SIG-M5 treated with dmso at 0.1 percent for 504 hours (cell line): ENCODE measurements at regions not wholly inside any gene's neighbourhood (a gene's known extent, or its start where the extent isn't known, plus 50 kb on each side); places are given as distances from the start of the nearest gene placed in this dataset.
"Not testable (repeated sequence)": the region's sequence is repeated elsewhere in the genome, so short reads cannot be mapped to it uniquely, and the experiment has no call there.

Experiments
- DNase-seq: peaks from one replicate; lab custom pipeline; 2025; ENCODE audit not compliant: unreplicated experiment; lab: John Stamatoyannopoulos, UW

GRCh38 chr3:182487143-182487542 lies 306.2 kb upstream of the ATP11B start:
- no peak for DNase-seq

- no peak for DNase-seq
Observed at GRCh38 chr3:182487611-182488010, 305.7 kb upstream of the ATP11B start.

GRCh38 chr3:182490596-182491491 lies 302.5 kb upstream of the ATP11B start:
- peak; percentile 11 for DNase-seq

DNA sequence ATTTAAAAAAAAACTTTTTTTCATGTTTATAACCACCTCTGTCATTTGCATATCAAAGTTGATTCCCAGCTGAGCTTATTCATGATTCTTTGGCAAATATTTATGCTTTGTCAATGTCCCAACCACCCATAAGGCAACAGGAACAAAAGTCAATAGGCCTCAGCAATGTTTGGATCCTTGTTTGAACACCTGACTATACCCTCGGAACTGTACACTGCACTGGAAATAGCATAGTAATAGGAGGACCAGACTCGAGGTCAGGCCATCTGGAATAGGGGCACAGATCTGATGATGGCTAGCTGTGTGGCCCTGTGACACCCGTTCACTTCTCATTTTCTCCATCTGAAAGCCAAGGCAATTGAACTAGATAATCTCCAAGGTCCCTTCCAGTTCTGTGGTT lies 301.7 kb upstream of the ATP11B start:
- no peak for DNase-seq

DNA sequence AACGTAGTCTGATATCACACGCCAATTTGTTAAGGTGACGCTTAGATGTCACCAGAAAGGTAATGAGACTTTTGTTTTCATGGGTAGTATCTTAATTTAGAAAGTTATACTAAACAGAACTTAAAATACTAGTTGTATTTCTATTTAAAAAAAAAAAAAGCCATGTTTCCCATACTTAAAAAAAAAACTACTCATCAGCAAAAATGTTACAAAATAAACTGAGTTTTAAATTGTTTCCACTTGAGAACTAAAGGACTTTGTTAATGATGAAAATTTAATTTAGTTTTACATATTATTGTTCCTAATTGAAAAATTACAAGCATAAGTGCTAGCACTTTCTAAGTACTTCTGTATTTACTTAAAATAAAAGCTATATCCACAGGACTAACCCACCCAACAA lies 300.8 kb upstream of the ATP11B start:
- no peak for DNase-seq

DNA sequence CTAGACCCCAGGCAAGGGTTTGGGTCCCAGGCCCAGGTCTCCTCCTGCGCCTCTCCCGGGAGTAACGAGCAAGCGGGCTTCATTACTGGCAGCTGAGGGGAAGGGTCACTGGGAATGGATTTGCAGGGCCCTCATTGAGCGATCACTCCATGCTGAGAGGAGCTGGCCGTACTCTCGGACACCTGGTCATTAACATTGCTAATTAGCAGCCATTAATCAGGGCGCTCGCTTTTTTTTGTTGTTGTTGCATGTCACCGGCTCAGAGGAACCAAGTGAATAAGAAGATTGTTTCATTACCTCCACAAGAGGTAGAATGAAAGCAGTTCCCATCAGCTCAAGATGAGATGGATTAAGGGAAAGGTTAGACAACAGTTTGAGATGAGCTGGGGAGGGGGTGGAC lies 293.0 kb upstream of the ATP11B start:
- DNase-seq, result no peak

DNA sequence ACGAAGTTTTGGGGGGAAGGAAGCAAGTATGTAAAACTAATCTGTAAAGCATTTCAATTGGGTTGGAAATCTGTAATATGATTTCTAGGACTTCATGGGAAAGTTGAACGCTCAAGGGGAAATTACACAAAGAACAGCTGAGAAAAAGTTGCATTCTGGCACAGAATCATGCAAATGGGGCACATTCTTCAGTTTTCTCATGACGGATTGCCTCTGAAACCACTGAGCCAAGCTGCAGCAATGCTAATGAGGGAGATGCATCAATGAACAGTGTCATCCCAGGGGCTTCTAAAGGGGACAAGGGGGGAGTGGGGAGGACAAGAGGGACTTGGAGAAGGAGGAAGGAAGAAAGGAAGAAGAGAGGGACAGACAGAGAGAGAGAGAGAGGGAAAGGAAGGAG lies 291.4 kb upstream of the ATP11B start:
- no peak for DNase-seq

DNA sequence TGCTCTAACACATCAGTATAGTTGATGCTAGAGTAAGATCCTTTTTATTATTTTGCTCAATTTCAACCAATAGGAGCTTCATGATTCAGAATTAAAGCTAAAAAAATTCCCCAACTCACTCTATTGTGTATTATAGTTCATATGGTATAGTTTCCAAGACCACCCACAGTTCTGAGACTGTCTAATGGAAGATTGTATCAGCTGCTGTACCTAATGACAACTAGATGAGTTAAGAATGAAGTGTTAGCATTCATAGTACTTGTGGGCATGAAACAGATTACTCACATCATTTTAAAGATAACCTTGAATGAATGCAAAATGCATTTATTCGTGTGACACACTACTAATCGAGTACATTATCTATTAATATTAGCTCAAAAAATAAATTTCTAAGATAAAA lies 289.9 kb upstream of the ATP11B start:
- no peak for DNase-seq

GRCh38 chr3:182508919-182509711 lies 284.2 kb upstream of the ATP11B start:
- no peak for DNase-seq

DNA sequence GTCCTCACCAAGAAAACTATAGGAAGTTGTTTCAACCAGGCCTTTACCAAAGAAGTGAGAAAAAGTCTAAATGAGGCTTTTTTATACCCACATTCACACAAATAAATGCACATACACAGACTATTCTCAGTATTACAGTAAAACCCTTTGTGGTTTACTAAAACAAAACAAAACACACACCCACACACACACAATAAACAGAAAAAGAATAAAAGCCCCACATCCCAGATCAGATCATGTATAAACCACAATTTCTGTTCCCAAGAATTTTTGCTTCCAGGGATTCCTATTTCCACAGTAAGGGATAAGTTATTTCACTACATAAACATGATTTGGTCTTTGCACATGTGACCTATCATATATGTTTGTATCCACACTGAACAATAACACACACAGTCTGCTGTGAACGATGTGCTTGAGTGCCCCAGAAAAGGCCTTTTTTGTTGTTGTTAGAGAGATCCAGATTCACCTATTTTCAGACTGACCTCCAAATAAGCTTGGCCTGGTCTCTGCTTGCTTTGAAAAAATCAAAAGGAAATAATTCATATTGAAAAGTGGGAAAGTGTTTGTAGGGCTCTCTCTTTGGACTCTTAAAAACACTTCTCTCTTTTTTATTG lies 283.4 kb upstream of the ATP11B start:
- no peak for DNase-seq

GRCh38 chr3:182514236-182514964 lies 278.9 kb upstream of the ATP11B start:
- DNase-seq, result no peak

DNA sequence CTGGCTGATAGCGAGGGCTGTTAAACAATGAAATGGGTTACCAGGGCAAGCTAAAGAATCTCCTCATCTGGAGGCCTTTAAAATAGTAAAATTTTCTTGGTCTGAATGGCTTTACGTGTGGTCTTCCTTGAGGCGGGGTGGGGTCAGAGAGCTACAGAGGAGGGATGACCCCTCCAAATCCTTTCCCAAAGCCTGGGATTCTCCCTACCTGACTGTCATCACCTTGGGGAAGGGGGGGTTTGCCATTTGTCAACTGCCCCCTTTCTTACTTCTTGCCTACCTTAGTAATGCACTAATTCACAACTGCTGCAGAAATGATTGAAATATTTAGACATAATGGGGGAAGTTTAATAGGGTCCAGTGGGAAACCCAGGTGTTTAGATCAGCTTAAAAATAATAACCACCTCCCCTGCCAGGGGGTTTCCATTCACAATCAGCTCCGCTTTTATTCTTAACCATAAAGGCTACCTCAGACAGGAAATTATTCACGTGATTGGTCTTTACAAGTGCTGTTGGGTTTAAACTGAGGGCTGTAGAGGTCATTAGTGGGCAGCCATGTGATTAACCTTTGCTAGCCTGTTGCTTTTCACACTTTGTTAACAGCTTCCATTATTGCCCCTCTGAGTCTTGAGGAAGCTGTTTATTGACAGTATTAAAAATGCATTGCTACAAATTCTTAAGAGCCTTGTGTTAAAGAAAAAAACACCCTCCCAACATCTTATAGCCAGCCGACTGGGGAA lies 276.5 kb upstream of the ATP11B start:
- DNase-seq, result no peak

DNA sequence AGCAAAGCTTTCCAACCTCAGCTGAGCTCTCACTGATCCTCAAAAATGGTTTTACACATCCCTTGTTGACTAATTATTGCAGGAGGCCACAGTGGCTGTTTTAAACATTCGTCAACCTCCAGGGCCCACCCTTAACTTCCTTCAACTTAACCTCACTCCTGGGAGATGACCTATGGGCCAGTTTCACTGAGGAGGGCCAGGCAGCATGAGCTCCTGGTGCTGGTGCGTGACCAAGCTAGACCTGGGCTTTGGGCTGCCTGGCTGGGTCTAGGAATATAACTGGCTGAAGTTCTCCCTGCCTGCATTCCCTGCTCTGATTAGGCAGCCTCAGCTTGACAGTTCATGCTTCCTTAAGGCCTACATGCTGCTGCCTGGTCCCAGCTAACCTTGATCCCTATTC lies 273.7 kb upstream of the ATP11B start:
- DNase-seq, result no peak

GRCh38 chr3:182521339-182521738 lies 272.0 kb upstream of the ATP11B start:
- DNase-seq, result no peak

DNA sequence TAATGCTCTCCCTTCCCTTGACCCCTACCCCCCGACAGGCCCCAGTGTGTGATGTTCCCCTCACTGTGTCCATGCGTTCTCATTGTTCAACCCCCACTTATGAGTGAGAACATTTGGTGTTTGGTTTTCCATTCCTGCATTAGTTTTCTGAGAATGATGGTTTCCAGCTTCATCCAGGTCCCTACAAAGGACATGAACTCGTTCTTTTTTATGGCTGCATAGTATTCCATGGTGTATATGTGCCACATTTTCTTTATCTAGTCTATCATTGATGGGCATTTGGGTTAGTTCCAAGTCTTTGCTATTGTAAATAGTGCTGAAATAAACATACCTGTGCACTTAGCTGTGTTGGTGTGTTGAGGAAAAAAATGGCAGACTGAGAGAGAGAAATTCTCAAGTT lies 269.9 kb upstream of the ATP11B start:
- DNase-seq, result not testable (repeated sequence)

DNA sequence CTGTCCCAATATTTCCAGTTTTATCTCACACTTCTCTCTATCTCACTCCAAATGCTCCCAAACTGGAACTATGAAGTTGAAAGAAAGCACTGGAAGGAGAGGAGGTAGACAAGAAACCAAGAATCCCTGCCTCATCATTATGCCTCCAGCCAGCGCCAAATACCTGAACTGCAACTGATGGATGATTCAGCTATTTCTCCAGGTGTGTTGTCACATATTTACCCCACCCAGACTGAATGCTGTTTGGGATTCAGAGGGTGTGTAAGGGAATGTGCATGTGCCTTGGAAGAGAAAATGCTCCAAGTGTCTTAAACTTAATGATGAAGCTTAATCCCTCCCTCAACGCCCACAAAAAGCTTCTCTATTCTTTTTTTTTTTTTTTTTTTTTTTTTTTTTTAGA lies 269.5 kb upstream of the ATP11B start:
- no peak for DNase-seq

DNA sequence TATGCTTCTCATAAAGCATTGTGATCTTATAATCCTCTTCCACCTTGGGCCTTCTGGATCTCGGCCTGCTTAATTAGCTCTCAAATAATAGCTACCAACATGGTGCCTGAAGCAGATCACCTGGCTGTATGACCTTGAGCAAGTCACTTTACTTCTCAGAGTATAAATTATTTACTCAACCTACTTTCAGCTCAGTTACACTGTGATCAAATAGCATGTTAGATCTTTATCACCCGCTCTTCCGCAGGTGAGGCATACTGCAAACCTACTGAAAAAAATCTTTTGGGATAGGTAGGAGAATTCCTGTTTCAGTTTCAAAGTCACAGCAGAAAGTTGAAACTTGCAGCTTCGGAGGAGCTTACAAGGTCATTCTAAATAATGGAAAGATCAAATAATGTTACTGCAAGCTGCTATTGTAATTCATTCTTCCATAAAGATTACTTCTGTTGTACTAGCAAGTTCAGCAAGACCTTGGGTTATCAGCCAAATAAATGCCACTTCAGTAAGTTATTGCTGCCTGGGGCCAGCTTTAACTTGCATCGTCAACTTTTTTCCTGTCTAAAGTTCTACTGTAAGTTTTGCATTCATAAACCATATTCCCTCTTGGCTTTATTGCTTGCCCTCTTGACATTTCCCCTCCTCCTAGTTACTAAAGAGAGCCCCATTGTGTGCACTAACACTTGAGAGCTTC lies 268.4 kb upstream of the ATP11B start:
- DNase-seq, result peak; percentile 20

- no peak for DNase-seq
Observed at GRCh38 chr3:182525766-182526374, 267.4 kb upstream of the ATP11B start.

GRCh38 chr3:182527745-182528144 lies 265.6 kb upstream of the ATP11B start:
- no peak for DNase-seq
